Stomach smooth muscle (tissue), 2 donors: ENCODE measurements at regions not wholly inside any gene's neighbourhood (a gene's known extent, or its start where the extent isn't known, plus 50 kb on each side); places are given as distances from the start of the nearest gene placed in this dataset.

ENCODE experiments used
- H3K27ac ChIP-seq: one replicate; pipeline ENCODE4 v1.7.0; 2013; ENCODE audit warnings: mild to moderate bottlenecking, low read length, inconsistent platforms
- H3K27me3 ChIP-seq, 2 donors: one replicate each; pipeline ENCODE4 v1.7.0; 2013; ENCODE audit warnings: low read length in 2 of 2; ENCODE audit not compliant: insufficient read depth in 2 of 2, control insufficient read depth in 1 of 2
- H3K36me3 ChIP-seq, 2 donors: one replicate each; pipeline ENCODE4 v1.7.0; 2013; ENCODE audit warnings: low read length in 2 of 2; ENCODE audit not compliant: control insufficient read depth in 2 of 2, insufficient read depth in 2 of 2
- H3K4me1 ChIP-seq: one replicate; pipeline ENCODE4 v1.7.0; 2013; ENCODE audit warnings: low read length; ENCODE audit not compliant: control insufficient read depth, insufficient read depth
- H3K4me3 ChIP-seq, 2 donors: one replicate each; pipeline ENCODE4 v1.7.0; 2013; ENCODE audit warnings: low read length in 2 of 2
- H3K9ac ChIP-seq, 2 donors: one replicate each; pipeline ENCODE4 v1.7.0; 2013; ENCODE audit warnings: low read length in 2 of 2, mild to moderate bottlenecking in 1 of 2
- H3K9me3 ChIP-seq, 2 donors: one replicate each; pipeline ENCODE4 v1.7.0; 2013; ENCODE audit warnings: low read length in 2 of 2; ENCODE audit not compliant: control insufficient read depth in 2 of 2
- donor health status: healthy.
- donor health status: Pancreatic carcinoma.

DNA sequence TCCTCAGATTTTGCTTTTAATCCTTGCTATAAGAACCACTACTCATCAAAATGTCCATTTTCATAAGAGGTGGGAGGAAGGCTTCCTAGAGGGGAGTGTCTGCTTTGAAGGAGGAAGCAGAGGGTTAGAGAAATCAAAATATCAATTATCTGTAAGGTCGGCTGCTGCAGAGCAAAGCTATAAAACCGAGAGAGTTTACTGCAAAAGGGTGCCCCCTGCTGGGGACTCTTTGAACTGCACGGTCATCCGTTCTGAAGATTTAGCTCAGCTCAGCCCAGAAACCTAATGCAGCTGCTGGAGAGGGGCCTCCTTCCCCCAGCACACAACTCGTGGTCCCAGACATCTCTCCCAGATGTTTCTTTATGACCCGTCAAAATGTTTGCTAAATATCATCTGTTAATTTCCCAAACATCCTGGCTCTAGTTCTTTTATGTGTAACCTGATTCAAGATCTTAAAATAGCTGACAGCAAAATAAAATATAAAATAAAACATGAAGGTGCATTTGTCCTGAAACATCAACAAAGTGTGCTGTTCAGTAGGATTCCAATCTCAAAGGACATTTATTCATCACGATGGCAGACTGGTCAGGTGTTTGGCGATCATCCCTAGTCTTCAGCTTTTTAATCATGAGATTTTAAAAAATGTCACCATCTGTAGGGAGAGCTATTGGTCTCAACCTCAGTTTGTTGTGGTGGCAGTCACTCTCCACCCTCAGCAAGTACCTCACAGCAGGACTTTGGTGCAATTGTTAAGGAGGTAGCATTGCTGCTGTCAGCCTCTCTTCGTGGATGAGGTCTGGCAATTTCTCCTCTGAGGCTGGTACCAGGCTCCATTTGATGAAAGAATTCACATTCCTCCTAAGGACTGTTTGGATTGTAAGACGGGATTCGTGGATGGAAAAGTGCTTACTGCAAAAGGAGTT lies 185.9 kb downstream of the MTX2 start:
- peak overlapping the region; percentile 19 for H3K27ac ChIP-seq
- H3K27me3 ChIP-seq = peaks cover 5 to 7% of the 10 kb centered on the region in 2 donors
- H3K9ac ChIP-seq = no peak overlapping the region
- H3K4me3 ChIP-seq = no peak overlapping the region
- H3K36me3 ChIP-seq = no peaks in the 10 kb centered on the region
- no peaks in the 10 kb centered on the region for H3K9me3 ChIP-seq
- no peaks in the 10 kb centered on the region for H3K4me1 ChIP-seq

DNA sequence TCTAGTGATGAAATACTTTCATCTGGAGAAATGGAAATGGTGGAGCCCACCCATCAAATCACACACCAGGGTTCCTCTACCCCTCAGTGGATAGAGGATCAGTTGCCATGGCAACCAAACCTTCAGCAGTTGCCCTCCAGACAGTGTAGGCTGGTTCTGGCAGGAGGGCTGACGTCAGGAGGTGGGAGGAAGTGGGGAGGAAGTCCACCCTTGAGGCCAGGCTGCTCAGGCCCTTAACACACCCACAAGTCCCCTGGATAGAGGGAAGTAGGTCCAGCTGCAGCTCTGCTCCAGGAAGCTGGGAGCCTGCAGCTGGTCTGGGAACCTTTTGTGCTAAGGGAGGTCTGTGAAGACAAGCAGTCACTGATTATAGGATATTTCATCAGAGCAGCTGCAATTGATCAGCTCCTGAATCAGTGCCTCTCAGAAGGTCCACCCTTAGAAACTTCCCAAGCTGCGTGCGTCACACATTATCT lies 186.6 kb downstream of the MTX2 start:
- Histone ChIP-seq H3K27me3 (peaks cover 5 to 7% of the 10 kb centered on the region in 2 donors), H3K9ac (no peak overlapping the region), H3K36me3 (no peaks in the 10 kb centered on the region), H3K4me3 (no peak overlapping the region), H3K9me3 (no peaks in the 10 kb centered on the region), H3K27ac (peak overlapping the region; percentile 19), H3K4me1 (no peaks in the 10 kb centered on the region)

DNA sequence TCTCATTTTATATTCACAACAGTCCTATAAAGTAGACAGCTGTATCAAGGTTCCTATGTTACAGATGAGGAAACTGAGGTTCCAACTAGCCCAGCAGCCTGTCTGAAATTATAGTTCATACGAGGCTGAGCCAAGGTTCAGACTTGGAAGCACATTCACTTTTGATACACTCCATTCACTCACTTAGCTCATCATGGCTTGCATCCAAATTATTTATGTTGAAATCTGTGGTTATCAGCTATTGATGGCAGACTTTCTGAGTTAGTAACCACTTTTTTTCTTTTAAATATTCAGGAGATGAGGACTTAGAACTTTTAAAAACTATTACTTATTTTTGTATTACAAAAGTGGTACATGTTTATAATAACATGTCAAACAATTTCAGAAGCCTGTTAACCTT lies 188.2 kb downstream of the MTX2 start:
- Histone ChIP-seq H3K4me3 (no peak overlapping the region), H3K4me1 (no peaks in the 10 kb centered on the region), H3K36me3 (no peaks in the 10 kb centered on the region), H3K27ac (no peak overlapping the region), H3K27me3 (peaks cover 5 to 7% of the 10 kb centered on the region in 2 donors), H3K9me3 (no peaks in the 10 kb centered on the region), H3K9ac (no peak overlapping the region)

DNA sequence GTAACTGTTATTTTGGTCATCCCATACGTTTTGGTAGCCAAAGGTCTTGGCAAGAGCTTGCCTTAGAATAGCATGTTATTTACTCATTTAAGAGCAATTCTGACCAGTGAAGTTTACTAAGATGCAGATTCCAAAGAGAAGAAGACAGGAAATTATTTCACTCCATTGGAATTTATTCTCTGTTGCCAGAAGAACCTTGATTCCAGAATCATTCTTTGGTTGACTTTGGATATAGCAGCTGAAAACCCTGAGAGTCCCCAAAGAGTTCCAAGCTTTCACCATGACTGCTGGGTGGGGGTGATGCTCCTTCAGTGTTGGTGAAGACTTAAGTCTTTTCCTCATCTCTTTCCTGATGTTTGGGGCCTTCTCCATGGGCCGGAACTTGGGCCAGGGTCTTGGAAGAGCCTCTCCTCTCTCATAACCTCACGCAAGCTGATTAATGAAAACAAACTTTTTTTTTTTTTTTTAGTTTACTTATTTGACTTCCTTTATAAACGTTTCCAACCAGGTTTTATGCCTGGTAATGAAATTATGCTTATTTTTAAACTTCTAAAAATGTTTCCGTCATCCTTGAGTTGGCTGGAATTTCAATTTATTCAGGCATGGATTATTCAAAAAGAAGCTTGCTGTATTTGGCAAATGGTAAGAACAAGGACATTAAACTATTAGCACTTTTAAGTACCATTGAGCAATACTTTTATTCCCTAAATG lies 192.0 kb downstream of the MTX2 start:
- no peak overlapping the region for H3K27ac ChIP-seq

GRCh38 chr2:176461809-176462670 lies 192.8 kb downstream of the MTX2 start:
- Histone ChIP-seq H3K9ac (no peak overlapping the region), H3K36me3 (no peaks in the 10 kb centered on the region), H3K27ac (no peak overlapping the region), H3K9me3 (no peaks in the 10 kb centered on the region), H3K4me3 (no peak overlapping the region), H3K27me3 (peaks cover 3 to 5% of the 10 kb centered on the region in 2 donors), H3K4me1 (no peaks in the 10 kb centered on the region)

More for the DNA sequence above, 192.0 kb downstream of the MTX2 start:
- Histone ChIP-seq H3K4me1 (no peaks in the 10 kb centered on the region), H3K36me3 (no peaks in the 10 kb centered on the region), H3K4me3 (no peak overlapping the region), H3K27me3 (peaks cover 3 to 5% of the 10 kb centered on the region in 2 donors), H3K9me3 (no peaks in the 10 kb centered on the region), H3K9ac (no peak overlapping the region)

GRCh38 chr2:176463546-176463945 lies 194.3 kb downstream of the MTX2 start:
- Histone ChIP-seq H3K4me1 (no peaks in the 10 kb centered on the region), H3K4me3 (no peak overlapping the region), H3K27ac (no peak overlapping the region), H3K9me3 (no peaks in the 10 kb centered on the region), H3K27me3 (peaks cover 3 to 5% of the 10 kb centered on the region in 2 donors), H3K9ac (no peak overlapping the region), H3K36me3 (no peaks in the 10 kb centered on the region)

DNA sequence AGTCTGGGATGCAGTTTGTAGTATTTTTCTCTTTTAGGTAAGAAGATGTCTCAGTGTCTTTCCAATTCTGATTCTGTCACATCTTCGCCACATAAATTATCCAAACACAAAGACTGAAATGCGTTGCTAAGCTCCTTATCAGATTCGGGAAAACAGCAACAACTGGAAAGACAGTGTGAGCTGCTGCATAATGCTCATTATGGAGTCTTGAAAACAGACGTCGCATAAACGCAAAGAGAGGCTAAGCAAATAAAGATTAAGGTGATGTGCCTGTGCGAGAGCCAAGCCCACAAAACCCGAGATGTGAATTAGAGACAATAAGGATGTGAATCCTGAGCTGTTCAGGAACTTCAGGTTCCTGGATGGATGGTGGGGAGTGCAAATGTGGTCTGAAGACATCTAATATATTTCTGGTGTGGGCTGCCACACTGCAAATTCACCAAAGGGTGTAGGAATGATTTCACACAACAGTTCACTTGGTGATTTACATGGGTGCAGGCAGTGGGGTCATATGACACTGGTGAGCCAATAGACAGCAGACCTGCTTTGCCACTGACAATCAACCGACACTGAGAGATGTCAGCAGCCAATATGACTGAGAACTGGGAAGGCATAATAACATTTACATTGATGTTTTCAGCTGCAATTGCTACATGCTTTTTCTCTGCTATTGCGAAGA lies 195.8 kb downstream of the MTX2 start:
- H3K9me3 ChIP-seq = no peaks in the 10 kb centered on the region
- no peak overlapping the region for H3K4me3 ChIP-seq
- H3K4me1 ChIP-seq = no peaks in the 10 kb centered on the region
- H3K27me3 ChIP-seq = peaks cover 0 to 3% of the 10 kb centered on the region in 2 donors
- H3K36me3 ChIP-seq = no peaks in the 10 kb centered on the region
- H3K9ac ChIP-seq = no peak overlapping the region
- no peak overlapping the region for H3K27ac ChIP-seq

GRCh38 chr2:176466918-176467452 lies 197.7 kb downstream of the MTX2 start:
- no peak overlapping the region for H3K27ac ChIP-seq
- H3K4me3 ChIP-seq = no peak overlapping the region
- no peaks in the 10 kb centered on the region for H3K36me3 ChIP-seq
- H3K27me3 ChIP-seq = peaks cover 0 to 3% of the 10 kb centered on the region in 2 donors
- no peaks in the 10 kb centered on the region for H3K9me3 ChIP-seq
- H3K4me1 ChIP-seq = no peaks in the 10 kb centered on the region
- H3K9ac ChIP-seq = no peak overlapping the region

- Histone ChIP-seq H3K9ac (no peak overlapping the region), H3K4me3 (no peak overlapping the region), H3K36me3 (no peaks in the 10 kb centered on the region), H3K4me1 (no peaks in the 10 kb centered on the region), H3K9me3 (no peaks in the 10 kb centered on the region), H3K27ac (no peak overlapping the region), H3K27me3 (peaks cover 0 to 3% of the 10 kb centered on the region in 2 donors)
Observed at GRCh38 chr2:176467595-176467994, 198.4 kb downstream of the MTX2 start.
